NCI-H510A treated with DMSO at 0.1 percent for 48 hours (cell line): ENCODE measurements at regions not wholly inside any gene's neighbourhood (a gene's known extent, or its start where the extent isn't known, plus 50 kb on each side); places are given as distances from the start of the nearest gene placed in this dataset.
A peak's percentile ranks its signal among the peaks of the same experiment; 100 is the strongest.
"Not testable (repeated sequence)": the region's sequence is repeated elsewhere in the genome, so short reads cannot be mapped to it uniquely, and the experiment has no call there.

Experiments
- DNase-seq: peaks from one replicate; lab custom pipeline; 2025; lab: John Stamatoyannopoulos, UW

- DNase-seq: peak; percentile 10
These were observed 276.3 kb upstream of the TACR3 start for GRCh38 chr4:103996064-103996463.

- no peak for DNase-seq
These were observed 274.3 kb upstream of the TACR3 start for GRCh38 chr4:103994059-103994458.

- DNase-seq: no peak
These were observed 262.7 kb upstream of the TACR3 start for GRCh38 chr4:103982454-103982853.

- no peak for DNase-seq
These were observed 228.6 kb upstream of the TACR3 start for GRCh38 chr4:103948244-103949018.

- DNase-seq: no peak
These were observed 227.8 kb upstream of the TACR3 start for GRCh38 chr4:103947617-103948016.

GRCh38 chr4:103946621-103947268 lies 227.0 kb upstream of the TACR3 start:
- not testable (repeated sequence) for DNase-seq

- no peak for DNase-seq
These were observed 218.7 kb upstream of the TACR3 start for GRCh38 chr4:103938488-103938887.

- DNase-seq: no peak
These were observed 216.9 kb upstream of the TACR3 start for GRCh38 chr4:103936653-103937145.

- DNase-seq: peak; percentile 65
These were observed 214.5 kb upstream of the TACR3 start for GRCh38 chr4:103934178-103934789.

GRCh38 chr4:103928370-103928769 lies 208.6 kb upstream of the TACR3 start:
- no peak for DNase-seq

- DNase-seq: no peak
These were observed 203.8 kb upstream of the TACR3 start for GRCh38 chr4:103923551-103923950.

GRCh38 chr4:103918214-103918613 lies 198.4 kb upstream of the TACR3 start:
- DNase-seq: no peak

GRCh38 chr4:103915224-103915869 lies 195.6 kb upstream of the TACR3 start:
- DNase-seq: peak; percentile 16

GRCh38 chr4:103907414-103907813 lies 187.6 kb upstream of the TACR3 start:
- DNase-seq: no peak

GRCh38 chr4:103904123-103904522 lies 184.3 kb upstream of the TACR3 start:
- no peak for DNase-seq

- DNase-seq: no peak
These were observed 182.9 kb upstream of the TACR3 start for GRCh38 chr4:103902730-103903129.

GRCh38 chr4:103895876-103896465 lies 176.2 kb upstream of the TACR3 start:
- no peak for DNase-seq

GRCh38 chr4:103892586-103892985 lies 172.8 kb upstream of the TACR3 start:
- no peak for DNase-seq

- DNase-seq: no peak
These were observed 167.4 kb upstream of the TACR3 start for GRCh38 chr4:103887191-103887590.

- DNase-seq: no peak
These were observed 165.4 kb upstream of the TACR3 start for GRCh38 chr4:103885152-103885551.

GRCh38 chr4:103867311-103867710 lies 147.5 kb upstream of the TACR3 start:
- no peak for DNase-seq

- no peak for DNase-seq
These were observed 133.8 kb upstream of the TACR3 start for GRCh38 chr4:103853627-103854026.
